Cardiac muscle cell (in vitro differentiated cells and primary cell): ENCODE measurements at regions not wholly inside any gene's neighbourhood (a gene's known extent, or its start where the extent isn't known, plus 50 kb on each side); places are given as distances from the start of the nearest gene placed in this dataset.

Experiments
- DNase-seq, 2 donors: peaks; one replicate each; pipeline versions ENCODE4 v3.0.0 to v3.0.0-alpha.2; 2010 to 2017; ENCODE audit warnings: low read depth in 1 of 2, low spot score in 1 of 2
- H3K27ac ChIP-seq: fragments of 200-600 bp; sonication (generic); 2 replicates; pipeline ENCODE4 v1.5.1; 2016
- H3K27me3 ChIP-seq: fragments of 200-600 bp; sonication (generic); 2 replicates; pipeline ENCODE4 v1.6.0; 2016; ENCODE audit warnings: control low read depth
- H3K36me3 ChIP-seq: fragments of 200-600 bp; sonication (generic); 2 replicates; pipeline ENCODE4 v1.5.1; 2016; ENCODE audit warnings: control low read depth
- H3K4me1 ChIP-seq: fragments of 200-600 bp; sonication (generic); 2 replicates; pipeline ENCODE4 v1.8.1; 2017; ENCODE audit warnings: low read depth, mild to moderate bottlenecking, mixed run types
- H3K4me3 ChIP-seq: fragments of 200-600 bp; sonication (generic); 2 replicates; pipeline ENCODE4 v1.5.1; 2016; ENCODE audit warnings: mild to moderate bottlenecking
- H3K9me3 ChIP-seq: fragments of 200-600 bp; sonication (generic); 2 replicates; pipeline ENCODE4 v1.5.1; 2017; ENCODE audit warnings: low read depth, mild to moderate bottlenecking, control low read depth
- CTCF ChIP-seq: IDR thresholded peaks from 2 replicates; pipeline ENCODE4 v1.5.1; 2012; ENCODE audit warnings: low read depth, mild to moderate bottlenecking, low read length

GRCh38 chr10:29069941-29070340 is 218.9 kb upstream of the LYZL1 start:
- no peak overlapping the region for H3K4me3 ChIP-seq
- TF ChIP-seq CTCF, result no peak
- no peak for DNase-seq
- no peaks in the 10 kb centered on the region for H3K27me3 ChIP-seq
- peaks cover 33% of the 10 kb centered on the region for H3K4me1 ChIP-seq
- peak overlapping the region; percentile 37 for H3K27ac ChIP-seq
- no peaks in the 10 kb centered on the region for H3K9me3 ChIP-seq
- H3K36me3 ChIP-seq, result no peaks in the 10 kb centered on the region

- no peak for TF ChIP-seq CTCF
- DNase-seq, result peak in 1 of 2 donors; percentile 91
- Histone ChIP-seq H3K4me3 (no peak overlapping the region), H3K27ac (peak overlapping the region; percentile 76), H3K27me3 (no peaks in the 10 kb centered on the region), H3K9me3 (no peaks in the 10 kb centered on the region), H3K4me1 (peaks cover 30% of the 10 kb centered on the region), H3K36me3 (no peaks in the 10 kb centered on the region)
Measured at GRCh38 chr10:29078919-29079318, 210.0 kb upstream of the LYZL1 start.

- H3K36me3 ChIP-seq, result no peaks in the 10 kb centered on the region
- no peak for DNase-seq
- H3K4me1 ChIP-seq, result peaks cover 35% of the 10 kb centered on the region
- no peak for TF ChIP-seq CTCF
- H3K27ac ChIP-seq, result no peak overlapping the region
- H3K4me3 ChIP-seq, result no peak overlapping the region
- no peaks in the 10 kb centered on the region for H3K27me3 ChIP-seq
- no peaks in the 10 kb centered on the region for H3K9me3 ChIP-seq
Measured at GRCh38 chr10:29081231-29081630, 207.6 kb upstream of the LYZL1 start.

GRCh38 chr10:29081951-29082685 is 206.8 kb upstream of the LYZL1 start:
- Histone ChIP-seq H3K36me3 (no peaks in the 10 kb centered on the region), H3K4me1 (peaks cover 30% of the 10 kb centered on the region), H3K27me3 (no peaks in the 10 kb centered on the region), H3K27ac (no peak overlapping the region), H3K4me3 (no peak overlapping the region), H3K9me3 (no peaks in the 10 kb centered on the region)
- DNase-seq, result no peak
- TF ChIP-seq CTCF, result no peak

- Histone ChIP-seq H3K27ac (no peak overlapping the region), H3K9me3 (no peaks in the 10 kb centered on the region), H3K36me3 (no peaks in the 10 kb centered on the region), H3K4me1 (peaks cover 29% of the 10 kb centered on the region), H3K27me3 (no peaks in the 10 kb centered on the region), H3K4me3 (no peak overlapping the region)
- TF ChIP-seq CTCF, result no peak
- no peak for DNase-seq
Measured at GRCh38 chr10:29083096-29083495, 205.8 kb upstream of the LYZL1 start.
